GM21786 (cell line): ENCODE measurements at regions not wholly inside any gene's neighbourhood (a gene's known extent, or its start where the extent isn't known, plus 50 kb on each side); places are given as distances from the start of the nearest gene placed in this dataset.
"Not testable (repeated sequence)": the region's sequence is repeated elsewhere in the genome, so short reads cannot be mapped to it uniquely, and the experiment has no call there.

ENCODE experiments used
- ATAC-seq: cut with Tn5 transposase; IDR thresholded peaks from one replicate; pipeline ENCODE4 v1.9.1; 2021; ENCODE audit not compliant: unreplicated experiment

DNA sequence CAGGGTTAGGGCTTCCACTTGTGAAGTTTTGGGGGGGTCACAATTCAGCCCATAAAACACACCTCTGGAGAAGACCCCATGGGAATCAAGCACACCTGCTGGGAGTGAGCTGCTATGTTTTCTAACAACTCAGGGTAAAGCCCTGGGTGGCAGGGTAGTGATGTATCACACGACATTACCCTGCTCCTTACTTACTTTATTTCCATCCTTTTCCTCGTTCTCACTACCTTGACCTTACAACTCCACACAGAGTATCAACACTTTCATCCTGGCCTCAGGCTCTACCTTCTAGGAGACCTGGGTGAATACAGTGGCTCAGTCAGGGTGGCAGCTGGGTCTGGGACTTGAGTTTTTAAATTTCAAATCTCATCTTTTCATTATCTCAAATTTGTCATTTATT, 290.3 kb downstream of the CYRIA start:
- no peak for ATAC-seq

DNA sequence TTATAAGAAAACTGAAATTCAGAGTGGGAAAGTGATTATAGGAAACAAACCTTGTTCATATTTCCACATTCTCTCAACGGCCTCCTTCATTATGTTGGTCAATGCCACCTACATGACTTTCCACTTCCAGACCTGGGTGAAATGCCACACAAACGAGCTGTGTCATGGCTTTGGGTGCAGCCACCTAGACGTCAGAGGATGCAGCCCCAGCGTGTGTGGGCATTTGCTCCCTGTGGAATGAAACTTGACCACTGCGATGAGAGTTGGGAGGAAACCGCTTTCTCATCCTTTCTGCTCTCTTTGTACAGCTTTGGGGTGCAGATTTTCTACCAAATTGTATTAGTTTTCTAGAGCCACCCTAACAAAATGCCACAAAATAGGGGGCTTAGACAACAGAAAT, 291.0 kb downstream of the CYRIA start:
- ATAC-seq = no peak

DNA sequence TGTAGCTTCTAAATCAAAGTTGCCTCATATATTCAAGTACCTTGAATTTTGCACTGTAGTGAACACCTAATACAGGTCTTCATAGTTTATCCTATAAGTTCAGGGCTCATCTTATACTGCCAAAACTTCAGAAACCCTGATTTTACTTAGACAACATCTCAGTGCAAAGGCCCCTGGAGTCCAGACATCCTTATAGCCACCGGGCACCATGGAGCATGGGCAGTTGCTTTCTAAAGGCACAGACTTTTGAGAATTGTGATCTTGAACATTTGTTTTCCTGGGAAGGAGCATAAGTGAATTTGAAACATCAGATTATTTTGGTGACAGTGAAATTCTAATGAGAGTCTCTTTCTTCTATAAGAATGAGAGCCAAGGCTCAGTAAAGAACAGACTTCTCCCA, 292.3 kb downstream of the CYRIA start:
- no peak for ATAC-seq

DNA sequence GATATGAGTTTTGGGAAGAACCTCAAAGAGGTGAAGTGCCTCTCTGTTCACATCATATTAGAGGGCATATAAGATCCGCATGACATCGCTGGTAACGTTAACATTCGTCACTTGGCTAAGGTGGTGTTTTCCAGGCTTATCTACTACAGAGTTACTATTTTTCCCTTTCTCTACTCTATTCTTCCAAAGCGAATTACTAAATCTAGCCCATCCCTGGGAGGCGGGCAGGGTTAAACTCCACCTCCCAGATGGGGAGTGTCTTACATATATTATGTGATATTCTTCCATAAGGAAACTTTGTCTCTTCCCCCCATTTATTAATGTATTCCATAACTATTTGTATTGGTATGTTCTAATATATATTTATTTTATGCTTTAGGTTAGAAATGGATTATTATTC, 293.9 kb downstream of the CYRIA start:
- no peak for ATAC-seq

DNA sequence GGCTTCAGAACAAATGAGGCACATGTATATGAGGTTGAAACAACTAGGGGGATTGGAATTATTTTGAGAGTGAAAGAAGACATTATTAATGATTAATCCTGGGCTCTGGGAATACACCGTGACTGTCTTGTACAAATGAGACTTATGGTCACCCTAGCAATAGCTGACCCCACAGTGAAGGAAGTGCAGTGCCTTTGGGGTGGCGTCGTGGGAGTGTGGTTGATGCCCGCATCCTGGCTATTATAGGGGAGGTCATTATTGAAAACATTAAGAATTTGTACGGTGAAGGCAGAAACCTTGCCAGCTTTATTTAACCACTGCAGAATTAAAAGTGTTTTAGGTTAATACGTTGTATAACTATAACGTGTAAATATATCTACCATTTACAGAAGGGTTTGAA, 296.7 kb downstream of the CYRIA start:
- no peak for ATAC-seq

DNA sequence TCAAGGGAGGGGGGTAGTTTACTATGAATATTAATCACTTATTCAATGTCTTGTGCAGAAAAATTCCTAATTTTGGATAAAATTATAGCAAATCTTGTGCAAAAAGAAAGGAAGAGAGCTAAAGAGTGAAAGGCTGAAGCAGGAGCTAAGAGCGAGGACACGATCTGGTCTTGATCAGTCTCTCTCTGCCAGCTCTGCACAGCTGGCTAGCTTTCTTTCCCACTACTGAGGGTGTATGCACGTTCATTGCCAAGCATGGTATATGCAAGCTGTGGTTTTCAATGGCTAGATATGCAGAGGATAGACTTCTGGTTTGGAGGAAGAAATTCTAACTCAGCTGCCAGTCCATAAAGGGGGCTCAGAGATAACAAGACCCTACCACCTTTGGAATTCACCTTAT, 297.3 kb downstream of the CYRIA start:
- ATAC-seq = no peak

DNA sequence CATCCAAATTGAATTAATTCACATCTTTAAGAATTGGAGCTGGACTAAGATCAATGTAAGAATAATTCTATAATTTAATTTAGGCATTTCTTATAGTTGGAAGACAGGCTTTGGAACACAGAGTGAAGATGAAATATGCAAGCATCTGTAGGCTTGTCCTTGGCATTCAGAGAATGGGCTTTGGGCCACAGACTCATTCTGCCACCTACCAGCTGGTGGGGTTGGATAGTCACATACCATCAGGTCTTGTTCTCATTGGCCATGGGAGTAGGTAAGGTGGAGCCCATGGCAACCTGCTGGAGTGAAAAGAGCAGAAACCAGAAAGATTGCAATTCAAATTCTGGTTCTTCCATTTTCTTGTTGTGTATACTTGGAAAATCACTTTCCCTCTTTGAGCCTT, 300.3 kb downstream of the CYRIA start:
- no peak for ATAC-seq

DNA sequence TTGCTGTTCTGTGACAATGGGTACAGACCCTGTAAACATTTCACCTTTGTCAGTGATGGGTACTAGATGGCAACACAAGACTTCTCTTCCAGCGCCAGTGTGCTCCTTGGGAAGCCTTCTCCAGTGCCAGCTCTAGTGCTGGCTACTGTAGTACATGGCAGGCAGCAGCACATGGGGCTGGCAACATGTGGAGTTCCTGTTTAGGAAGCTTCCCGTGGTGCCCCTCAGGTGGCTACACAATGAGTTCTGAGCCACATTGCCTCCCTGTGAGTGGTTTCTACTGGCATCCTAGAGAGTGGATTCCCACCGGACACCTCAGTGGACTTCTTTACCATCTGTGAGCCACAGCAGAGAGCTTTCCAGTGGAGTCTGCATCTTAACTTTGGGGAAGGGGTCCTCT, 302.1 kb downstream of the CYRIA start:
- no peak for ATAC-seq

DNA sequence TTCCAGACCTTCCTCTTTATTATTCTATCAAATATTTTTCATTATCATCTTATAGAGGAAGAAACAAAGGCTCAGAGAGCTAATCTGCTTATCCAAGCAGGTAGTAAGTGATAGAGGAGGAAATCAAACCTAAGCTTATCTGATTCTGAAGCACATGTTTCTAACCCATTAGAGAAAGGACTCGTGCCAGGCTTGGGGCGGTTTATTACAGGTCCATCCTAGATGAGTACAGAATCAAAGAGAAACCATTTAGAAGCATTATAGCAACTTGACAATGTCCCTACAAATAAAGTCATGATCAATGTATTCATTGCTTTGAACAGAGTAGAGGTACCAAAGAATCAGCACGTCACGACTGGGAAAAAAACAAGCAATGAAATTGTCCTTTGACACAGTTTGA, 303.0 kb downstream of the CYRIA start:
- ATAC-seq = no peak

DNA sequence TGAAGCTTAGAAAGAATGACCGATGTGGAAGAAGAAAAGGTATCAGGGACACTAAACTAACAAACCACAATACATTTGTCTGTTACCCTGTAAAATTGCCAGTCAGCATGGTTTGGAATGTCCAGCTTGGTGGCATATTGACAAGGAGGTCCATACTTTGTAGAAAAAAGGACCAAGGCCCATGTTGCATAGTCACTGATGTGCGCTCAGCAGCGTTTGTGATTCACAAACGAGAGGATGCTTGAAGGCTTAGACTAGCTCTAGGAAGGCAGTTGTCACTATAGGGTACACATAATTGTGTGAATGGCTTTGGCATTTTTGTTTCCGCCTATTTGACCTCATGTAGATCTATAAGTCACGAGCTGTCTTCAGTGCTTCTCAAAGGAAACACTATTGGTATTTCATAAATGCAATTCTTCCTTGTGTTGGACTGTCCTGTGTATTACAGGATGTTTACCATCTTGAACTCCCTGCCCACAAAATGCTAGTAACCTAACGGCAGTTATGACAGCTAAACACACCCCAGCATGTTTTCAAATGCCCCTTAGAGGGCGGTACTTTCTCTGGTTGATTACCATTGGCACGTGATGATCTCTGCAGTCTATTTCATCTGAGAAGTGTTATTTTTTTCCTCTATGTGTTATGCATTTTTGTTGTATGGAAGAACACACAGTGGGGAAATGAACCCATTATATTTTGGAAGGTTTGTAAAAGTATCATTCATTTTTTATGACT, 304.2 kb downstream of the CYRIA start:
- no peak for ATAC-seq

DNA sequence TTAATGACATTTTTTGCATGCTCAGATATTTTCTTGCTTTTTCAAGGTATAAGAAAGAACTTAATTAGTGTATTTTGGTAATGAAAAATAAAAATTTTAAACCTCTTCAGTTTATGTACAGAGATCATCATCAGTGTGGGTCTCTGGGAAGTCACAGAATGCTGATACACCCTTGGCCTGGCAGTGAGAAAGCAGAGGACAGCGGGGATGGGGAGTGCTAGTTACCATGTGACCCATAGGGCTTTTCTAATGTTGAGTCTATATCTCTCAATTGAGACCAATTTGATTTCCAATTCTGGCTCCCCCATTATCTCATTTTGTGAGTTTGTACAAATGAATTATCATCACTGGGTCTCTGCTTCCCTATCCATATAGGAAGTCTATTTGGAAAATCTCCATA, 305.7 kb downstream of the CYRIA start:
- no peak for ATAC-seq

DNA sequence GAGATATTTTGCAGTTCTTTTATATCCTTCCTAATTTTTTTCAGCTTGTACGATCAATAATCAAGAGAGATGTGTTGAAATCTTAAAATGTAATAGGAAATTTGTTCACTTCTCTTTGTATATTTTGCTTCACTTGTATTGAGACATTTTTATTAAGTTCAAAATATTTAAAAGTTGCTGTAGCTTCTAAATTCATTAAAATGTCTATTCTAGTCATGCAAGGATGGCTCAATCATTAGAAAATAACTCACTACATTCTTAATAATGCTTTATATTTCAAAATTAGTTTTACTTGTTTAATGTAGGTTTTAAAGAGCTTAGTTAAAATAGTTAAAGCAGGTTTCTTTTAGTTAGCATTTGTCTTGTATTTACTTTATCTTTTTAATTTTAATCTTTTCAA, 308.4 kb downstream of the CYRIA start:
- no peak for ATAC-seq

DNA sequence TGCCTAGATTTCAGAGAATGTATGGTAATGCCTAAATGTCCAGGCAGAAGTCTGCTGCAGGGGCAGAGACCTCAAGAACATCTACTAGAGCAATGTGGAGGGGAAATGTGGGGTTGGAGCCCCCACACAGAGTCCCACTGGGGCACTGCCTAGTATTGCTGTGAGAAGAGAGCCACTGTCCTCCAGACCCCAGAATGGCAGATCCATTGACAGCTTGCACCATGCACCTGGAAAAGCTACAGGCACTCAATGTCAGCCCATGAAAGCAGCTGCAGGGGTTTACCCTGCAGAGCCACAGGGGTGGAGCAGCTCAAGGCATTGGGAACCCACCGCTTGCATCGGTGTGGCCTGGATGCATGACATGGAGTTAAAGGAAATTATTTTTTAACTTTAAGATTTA, 314.1 kb downstream of the CYRIA start:
- ATAC-seq = no peak

DNA sequence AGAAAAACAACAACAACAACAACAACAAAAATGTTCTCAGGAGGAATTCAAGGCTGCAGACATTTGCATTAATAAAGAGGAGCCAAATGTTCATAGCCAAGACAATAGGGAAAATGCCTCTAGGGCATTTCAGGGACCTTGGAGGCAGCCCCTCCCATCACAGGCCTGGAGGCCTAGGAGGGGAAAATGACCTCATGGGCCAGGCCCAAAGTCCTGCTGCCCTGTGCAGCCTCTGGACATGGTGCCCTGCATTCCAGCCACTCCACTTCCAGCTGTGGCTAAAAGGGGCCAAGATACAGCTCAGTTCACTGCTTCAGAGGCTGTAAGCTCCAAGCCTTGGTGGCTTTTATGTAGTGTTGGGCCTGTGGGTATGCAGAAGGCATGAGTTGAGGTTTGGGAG, 314.5 kb downstream of the CYRIA start:
- ATAC-seq = no peak

DNA sequence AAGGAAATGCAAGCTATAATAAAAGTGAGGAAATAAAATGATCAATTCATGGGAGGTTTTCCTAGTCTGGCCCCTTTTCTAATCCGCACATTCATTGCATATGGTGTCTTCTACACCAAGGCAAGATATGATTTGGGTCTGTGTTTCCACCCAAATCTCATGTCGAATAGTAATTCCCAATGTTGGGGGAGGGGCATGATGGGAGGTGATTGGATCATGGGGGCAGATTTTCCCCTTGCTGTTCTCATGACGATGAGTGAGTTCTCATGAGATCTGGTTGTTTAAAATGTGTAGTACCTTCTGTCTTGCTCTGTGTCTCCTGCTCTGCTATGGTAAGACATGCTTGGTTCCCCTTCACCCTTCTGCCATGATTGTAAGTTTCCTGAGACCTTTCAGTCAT, 315.4 kb downstream of the CYRIA start:
- ATAC-seq = no peak

DNA sequence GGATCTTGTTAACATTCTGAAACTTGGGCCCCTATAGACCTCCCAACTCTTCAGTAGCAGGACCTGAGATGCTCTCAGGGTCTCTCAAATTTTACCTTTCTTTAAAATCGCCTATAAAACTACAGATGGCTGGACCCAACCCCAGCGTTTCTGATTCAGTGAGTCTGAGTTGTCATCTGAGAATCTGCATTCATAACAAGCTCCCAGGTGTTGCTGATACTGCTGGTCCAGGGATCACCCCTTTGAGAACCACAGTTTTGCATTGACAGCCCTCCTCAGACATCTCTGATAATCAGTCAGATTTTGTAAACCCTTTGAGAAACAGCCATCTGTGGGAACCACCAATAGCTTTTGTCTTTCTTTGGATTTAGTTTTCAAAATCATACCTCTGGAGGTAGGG, 315.8 kb downstream of the CYRIA start:
- no peak for ATAC-seq

DNA sequence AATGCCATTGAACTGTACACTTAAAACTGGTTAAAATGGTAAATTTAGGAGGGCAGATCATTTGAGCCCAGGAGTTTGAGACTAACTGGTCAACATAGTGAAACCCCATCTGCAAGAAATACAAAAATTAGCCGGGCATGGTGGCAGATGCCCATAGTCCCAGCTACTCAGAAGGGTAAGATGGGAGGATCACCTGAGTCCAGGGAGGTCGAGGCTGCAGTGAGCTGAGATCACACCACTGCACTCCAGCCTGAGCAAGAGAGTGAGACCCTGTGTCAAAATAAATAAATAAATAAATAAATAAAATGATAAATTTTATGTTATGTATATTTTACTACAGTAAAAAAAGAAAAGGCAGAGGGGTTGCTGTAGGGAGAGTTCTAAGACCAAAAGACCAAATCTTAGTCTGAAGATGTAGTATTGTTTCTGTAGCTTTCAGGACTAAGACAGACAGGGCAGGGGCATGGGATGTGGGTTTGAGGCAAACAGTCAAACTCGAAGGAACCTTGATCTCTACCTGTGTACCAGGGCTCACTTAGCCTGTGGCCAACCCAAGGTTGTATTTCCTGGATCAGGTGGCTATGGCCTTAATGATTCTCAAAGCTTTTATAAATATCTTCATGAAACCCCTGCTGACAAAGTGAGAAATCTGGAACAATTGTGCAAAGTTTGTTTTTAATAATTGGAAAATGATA, 316.7 kb downstream of the CYRIA start:
- ATAC-seq = no peak

DNA sequence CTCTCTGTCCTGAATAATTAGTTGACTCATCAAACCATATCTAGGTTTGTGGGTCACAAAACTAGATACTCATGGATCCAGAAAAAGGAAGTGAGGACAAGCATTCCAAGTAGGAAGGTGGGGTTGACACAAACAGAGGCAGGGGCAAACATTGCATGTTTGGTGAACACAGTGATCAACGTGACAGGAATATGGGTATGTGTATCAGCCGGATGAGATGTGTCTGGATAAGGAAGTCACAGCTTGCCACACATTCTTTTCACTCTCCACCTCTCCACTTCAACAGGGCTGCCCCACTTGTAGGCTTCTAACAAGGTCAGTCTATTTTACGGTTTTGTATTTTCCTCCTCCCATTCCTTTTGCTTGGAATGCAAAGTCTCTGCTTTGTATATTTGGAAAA, 319.0 kb downstream of the CYRIA start:
- no peak for ATAC-seq

DNA sequence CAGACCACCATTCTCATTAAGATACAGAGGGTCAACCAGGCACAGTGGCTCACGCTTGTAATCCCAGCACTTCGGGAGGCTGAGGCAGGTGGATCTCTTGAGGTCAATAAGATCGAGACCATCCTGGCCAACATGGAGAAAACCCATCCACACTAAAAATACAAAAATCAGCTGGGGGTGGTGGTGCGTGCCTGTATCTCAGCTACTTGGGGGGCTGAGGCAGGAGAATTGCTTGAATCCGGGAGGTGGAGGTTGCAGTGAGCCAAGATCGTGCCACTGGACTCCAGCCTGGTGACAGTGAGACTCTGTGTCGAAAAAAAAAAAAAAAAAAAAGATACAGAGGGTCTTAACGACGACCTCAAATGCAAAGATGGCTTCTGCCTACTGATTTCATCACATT, 320.4 kb downstream of the CYRIA start:
- ATAC-seq = not testable (repeated sequence)

DNA sequence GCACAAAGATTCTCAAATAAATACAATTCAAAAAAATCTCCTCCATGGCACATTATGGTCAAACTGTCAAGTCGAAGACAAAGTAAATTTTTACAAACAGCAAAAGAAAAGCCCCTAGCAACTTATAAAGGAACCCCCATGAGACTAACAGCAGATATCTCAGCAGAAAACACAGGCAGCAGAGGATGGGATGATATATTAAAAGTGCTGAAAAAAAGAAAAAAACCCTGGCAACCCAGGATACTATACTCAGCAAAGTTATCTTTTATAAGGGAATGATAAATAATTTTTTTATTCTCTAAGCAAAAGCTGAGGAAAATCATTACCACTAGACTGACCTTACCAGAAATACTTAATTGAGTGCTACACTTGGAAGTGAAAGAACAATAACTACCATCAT, 326.4 kb downstream of the CYRIA start:
- ATAC-seq = no peak

DNA sequence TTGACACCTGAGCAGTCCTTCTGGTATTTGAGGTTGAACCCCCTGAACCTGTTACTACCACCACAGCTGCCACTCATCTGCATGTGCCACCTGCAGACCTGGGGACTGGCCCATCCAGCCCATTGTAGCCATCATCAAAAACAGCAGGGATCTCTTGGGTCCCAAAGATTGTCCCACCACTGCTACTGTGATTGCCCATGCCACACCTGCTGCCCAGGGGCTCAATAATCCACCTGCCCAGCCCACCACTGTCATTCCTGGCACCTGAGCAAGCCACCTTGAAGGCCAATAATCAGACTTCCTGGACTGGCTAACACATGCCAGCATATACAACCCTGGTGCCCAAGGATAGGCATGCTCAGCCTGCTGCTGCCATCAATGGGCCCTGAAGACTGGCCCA, 327.6 kb downstream of the CYRIA start:
- ATAC-seq = no peak

DNA sequence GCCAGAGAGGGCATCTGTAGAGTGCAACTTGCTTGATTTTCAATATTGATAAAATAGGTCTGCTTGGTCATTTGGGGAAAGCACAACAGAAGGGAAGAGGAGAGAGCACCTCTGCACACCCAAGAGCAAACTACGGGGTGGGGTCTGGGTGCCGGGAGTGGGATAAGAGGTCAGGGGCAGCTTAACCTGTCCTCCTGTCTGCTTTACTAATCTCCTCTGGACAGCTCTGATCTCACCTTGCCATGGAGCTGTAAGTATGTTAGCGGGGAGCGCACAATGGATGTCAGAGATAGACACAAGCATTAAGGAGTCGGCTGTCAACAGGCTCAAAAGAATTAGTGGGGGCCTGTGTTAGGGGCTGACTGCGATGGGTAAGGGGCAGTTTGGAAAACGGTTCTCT, 328.7 kb downstream of the CYRIA start:
- no peak for ATAC-seq

DNA sequence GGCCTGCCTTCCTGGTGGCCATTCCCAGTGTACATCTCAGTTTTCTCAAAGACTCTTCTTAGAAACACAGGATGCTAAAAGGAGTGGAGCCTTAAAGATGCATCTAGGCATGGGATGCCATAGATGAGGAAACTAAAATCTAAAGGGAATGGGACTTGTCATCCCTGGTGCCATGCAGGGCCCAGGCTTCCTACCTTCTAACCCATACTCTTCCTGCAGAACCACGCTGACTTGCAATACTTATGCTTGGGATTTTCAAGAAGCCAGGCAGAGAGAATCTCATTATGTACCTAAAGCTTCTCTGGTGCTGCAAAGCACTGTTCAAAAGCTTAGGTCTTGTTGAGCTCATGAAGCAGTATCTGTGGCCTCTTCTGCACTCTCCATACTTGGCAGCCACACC, 329.1 kb downstream of the CYRIA start:
- no peak for ATAC-seq
